ENCODE measurements at regions not wholly inside any gene's neighbourhood (a gene's known extent, or its start where the extent isn't known, plus 50 kb on each side); places are given as distances from the start of the nearest gene placed in this dataset.

GRCh38 chr6:15023448-15023847 is 222.4 kb upstream of the JARID2 start:
- Histone ChIP-seq H3K36me3 (ENCODE audit: control insufficient read depth, insufficient read depth, low read length) (no peaks in the 10 kb centered on the region), H3K27me3 (ENCODE audit: control insufficient read depth, insufficient read depth, low read length, poor library complexity, severe bottlenecking) (no peaks in the 10 kb centered on the region)
- 89 to 96% methylated on average over 8 of the region's 8 CpGs for WGBS, 2 experiments

GRCh38 chr6:15025446-15025845 is 220.4 kb upstream of the JARID2 start:
- Histone ChIP-seq H3K36me3 (ENCODE audit: control insufficient read depth, insufficient read depth, low read length) (no peaks in the 10 kb centered on the region), H3K27me3 (ENCODE audit: control insufficient read depth, insufficient read depth, low read length, poor library complexity, severe bottlenecking) (no peaks in the 10 kb centered on the region), H3K4me1 (ENCODE audit: control insufficient read depth, insufficient read depth, low read length) (peaks cover 10% of the 10 kb centered on the region), H3K4me3 (ENCODE audit: insufficient read depth, low read depth, low read length) (no peak overlapping the region), H3K9me3 (ENCODE audit: control insufficient read depth, low read length) (no peaks in the 10 kb centered on the region), H3K27ac (ENCODE audit: insufficient read depth, low read depth, low read length, poor library complexity, severe bottlenecking) (no peak overlapping the region)
- WGBS, 2 experiments, result 90 to 95% methylated on average over 2 to 3 of the region's 3 CpGs

More at GRCh38 chr6:15023448-15023847, 222.4 kb upstream of the JARID2 start:
- Histone ChIP-seq H3K4me1 (ENCODE audit: control insufficient read depth, insufficient read depth, low read length) (peaks cover 10% of the 10 kb centered on the region), H3K27ac (ENCODE audit: insufficient read depth, low read depth, low read length, poor library complexity, severe bottlenecking) (no peak overlapping the region), H3K4me3 (ENCODE audit: insufficient read depth, low read depth, low read length) (no peak overlapping the region), H3K9me3 (ENCODE audit: control insufficient read depth, low read length) (no peaks in the 10 kb centered on the region)

GRCh38 chr6:15026832-15027231 is 219.0 kb upstream of the JARID2 start:
- Histone ChIP-seq H3K27me3 (ENCODE audit: control insufficient read depth, insufficient read depth, low read length, poor library complexity, severe bottlenecking) (no peaks in the 10 kb centered on the region), H3K4me3 (ENCODE audit: insufficient read depth, low read depth, low read length) (no peak overlapping the region), H3K36me3 (ENCODE audit: control insufficient read depth, insufficient read depth, low read length) (no peaks in the 10 kb centered on the region), H3K4me1 (ENCODE audit: control insufficient read depth, insufficient read depth, low read length) (peaks cover 5% of the 10 kb centered on the region), H3K27ac (ENCODE audit: insufficient read depth, low read depth, low read length, poor library complexity, severe bottlenecking) (no peak overlapping the region), H3K9me3 (ENCODE audit: control insufficient read depth, low read length) (no peaks in the 10 kb centered on the region)
- WGBS, 2 experiments, result 93 to 94% methylated on average over 6 of the region's 6 CpGs

GRCh38 chr6:15027472-15027871 is 218.4 kb upstream of the JARID2 start:
- no peak overlapping the region for H3K4me3 ChIP-seq (ENCODE audit: insufficient read depth, low read depth, low read length)
- H3K27ac ChIP-seq (ENCODE audit: insufficient read depth, low read depth, low read length, poor library complexity, severe bottlenecking), result no peak overlapping the region
- 93 to 100% methylated on average over 1 to 2 of the region's 2 CpGs for WGBS, 2 experiments
- no peaks in the 10 kb centered on the region for H3K9me3 ChIP-seq (ENCODE audit: control insufficient read depth, low read length)
- no peaks in the 10 kb centered on the region for H3K36me3 ChIP-seq (ENCODE audit: control insufficient read depth, insufficient read depth, low read length)
- H3K4me1 ChIP-seq (ENCODE audit: control insufficient read depth, insufficient read depth, low read length), result no peaks in the 10 kb centered on the region
- H3K27me3 ChIP-seq (ENCODE audit: control insufficient read depth, insufficient read depth, low read length, poor library complexity, severe bottlenecking), result no peaks in the 10 kb centered on the region

GRCh38 chr6:15032015-15032414 is 213.9 kb upstream of the JARID2 start:
- 94 to 100% methylated on average over 1 of the region's 2 CpGs for WGBS, 2 experiments
- no peaks in the 10 kb centered on the region for H3K4me1 ChIP-seq (ENCODE audit: control insufficient read depth, insufficient read depth, low read length)
- H3K9me3 ChIP-seq (ENCODE audit: control insufficient read depth, low read length), result no peaks in the 10 kb centered on the region
- no peaks in the 10 kb centered on the region for H3K27me3 ChIP-seq (ENCODE audit: control insufficient read depth, insufficient read depth, low read length, poor library complexity, severe bottlenecking)
- no peaks in the 10 kb centered on the region for H3K36me3 ChIP-seq (ENCODE audit: control insufficient read depth, insufficient read depth, low read length)
- H3K27ac ChIP-seq (ENCODE audit: insufficient read depth, low read depth, low read length, poor library complexity, severe bottlenecking), result no peak overlapping the region
- no peak overlapping the region for H3K4me3 ChIP-seq (ENCODE audit: insufficient read depth, low read depth, low read length)

GRCh38 chr6:15033850-15034203 is 212.0 kb upstream of the JARID2 start:
- Histone ChIP-seq H3K27ac (ENCODE audit: insufficient read depth, low read depth, low read length, poor library complexity, severe bottlenecking) (no peak overlapping the region), H3K9me3 (ENCODE audit: control insufficient read depth, low read length) (no peaks in the 10 kb centered on the region), H3K4me3 (ENCODE audit: insufficient read depth, low read depth, low read length) (no peak overlapping the region), H3K27me3 (ENCODE audit: control insufficient read depth, insufficient read depth, low read length, poor library complexity, severe bottlenecking) (no peaks in the 10 kb centered on the region), H3K4me1 (ENCODE audit: control insufficient read depth, insufficient read depth, low read length) (no peaks in the 10 kb centered on the region), H3K36me3 (ENCODE audit: control insufficient read depth, insufficient read depth, low read length) (no peaks in the 10 kb centered on the region)
- 87 to 92% methylated on average over 10 of the region's 10 CpGs for WGBS, 2 experiments

- H3K4me1 ChIP-seq (ENCODE audit: control insufficient read depth, insufficient read depth, low read length), result no peaks in the 10 kb centered on the region
- no peaks in the 10 kb centered on the region for H3K27me3 ChIP-seq (ENCODE audit: control insufficient read depth, insufficient read depth, low read length, poor library complexity, severe bottlenecking)
- no peaks in the 10 kb centered on the region for H3K9me3 ChIP-seq (ENCODE audit: control insufficient read depth, low read length)
- H3K36me3 ChIP-seq (ENCODE audit: control insufficient read depth, insufficient read depth, low read length), result no peaks in the 10 kb centered on the region
- H3K4me3 ChIP-seq (ENCODE audit: insufficient read depth, low read depth, low read length), result no peak overlapping the region
- 79 to 80% methylated on average over 10 of the region's 10 CpGs for WGBS, 2 experiments
- H3K27ac ChIP-seq (ENCODE audit: insufficient read depth, low read depth, low read length, poor library complexity, severe bottlenecking), result no peak overlapping the region
Observed at GRCh38 chr6:15036690-15037245, 209.1 kb upstream of the JARID2 start.

GRCh38 chr6:15037253-15037652 is 208.6 kb upstream of the JARID2 start:
- 91 to 93% methylated on average over 5 of the region's 5 CpGs for WGBS, 2 experiments
- H3K27ac ChIP-seq (ENCODE audit: insufficient read depth, low read depth, low read length, poor library complexity, severe bottlenecking), result no peak overlapping the region
- no peak overlapping the region for H3K4me3 ChIP-seq (ENCODE audit: insufficient read depth, low read depth, low read length)
- no peaks in the 10 kb centered on the region for H3K27me3 ChIP-seq (ENCODE audit: control insufficient read depth, insufficient read depth, low read length, poor library complexity, severe bottlenecking)
- no peaks in the 10 kb centered on the region for H3K4me1 ChIP-seq (ENCODE audit: control insufficient read depth, insufficient read depth, low read length)
- no peaks in the 10 kb centered on the region for H3K36me3 ChIP-seq (ENCODE audit: control insufficient read depth, insufficient read depth, low read length)
- H3K9me3 ChIP-seq (ENCODE audit: control insufficient read depth, low read length), result no peaks in the 10 kb centered on the region

GRCh38 chr6:15038013-15038791 is 207.7 kb upstream of the JARID2 start:
- Histone ChIP-seq H3K4me3 (ENCODE audit: insufficient read depth, low read depth, low read length) (no peak overlapping the region), H3K27ac (ENCODE audit: insufficient read depth, low read depth, low read length, poor library complexity, severe bottlenecking) (no peak overlapping the region), H3K9me3 (ENCODE audit: control insufficient read depth, low read length) (no peaks in the 10 kb centered on the region), H3K4me1 (ENCODE audit: control insufficient read depth, insufficient read depth, low read length) (no peaks in the 10 kb centered on the region), H3K36me3 (ENCODE audit: control insufficient read depth, insufficient read depth, low read length) (no peaks in the 10 kb centered on the region), H3K27me3 (ENCODE audit: control insufficient read depth, insufficient read depth, low read length, poor library complexity, severe bottlenecking) (no peaks in the 10 kb centered on the region)
- 85 to 90% methylated on average over 11 of the region's 11 CpGs for WGBS, 2 experiments

GRCh38 chr6:15039136-15039535 is 206.7 kb upstream of the JARID2 start:
- Histone ChIP-seq H3K27me3 (ENCODE audit: control insufficient read depth, insufficient read depth, low read length, poor library complexity, severe bottlenecking) (no peaks in the 10 kb centered on the region), H3K27ac (ENCODE audit: insufficient read depth, low read depth, low read length, poor library complexity, severe bottlenecking) (no peak overlapping the region), H3K9me3 (ENCODE audit: control insufficient read depth, low read length) (no peaks in the 10 kb centered on the region), H3K4me3 (ENCODE audit: insufficient read depth, low read depth, low read length) (no peak overlapping the region), H3K36me3 (ENCODE audit: control insufficient read depth, insufficient read depth, low read length) (no peaks in the 10 kb centered on the region), H3K4me1 (ENCODE audit: control insufficient read depth, insufficient read depth, low read length) (no peaks in the 10 kb centered on the region)
- 93 to 95% methylated on average over 3 of the region's 3 CpGs for WGBS, 2 experiments
